ENCODE measurements at regions not wholly inside any gene's neighbourhood (a gene's known extent, or its start where the extent isn't known, plus 50 kb on each side); places are given as distances from the start of the nearest gene placed in this dataset.

DNA sequence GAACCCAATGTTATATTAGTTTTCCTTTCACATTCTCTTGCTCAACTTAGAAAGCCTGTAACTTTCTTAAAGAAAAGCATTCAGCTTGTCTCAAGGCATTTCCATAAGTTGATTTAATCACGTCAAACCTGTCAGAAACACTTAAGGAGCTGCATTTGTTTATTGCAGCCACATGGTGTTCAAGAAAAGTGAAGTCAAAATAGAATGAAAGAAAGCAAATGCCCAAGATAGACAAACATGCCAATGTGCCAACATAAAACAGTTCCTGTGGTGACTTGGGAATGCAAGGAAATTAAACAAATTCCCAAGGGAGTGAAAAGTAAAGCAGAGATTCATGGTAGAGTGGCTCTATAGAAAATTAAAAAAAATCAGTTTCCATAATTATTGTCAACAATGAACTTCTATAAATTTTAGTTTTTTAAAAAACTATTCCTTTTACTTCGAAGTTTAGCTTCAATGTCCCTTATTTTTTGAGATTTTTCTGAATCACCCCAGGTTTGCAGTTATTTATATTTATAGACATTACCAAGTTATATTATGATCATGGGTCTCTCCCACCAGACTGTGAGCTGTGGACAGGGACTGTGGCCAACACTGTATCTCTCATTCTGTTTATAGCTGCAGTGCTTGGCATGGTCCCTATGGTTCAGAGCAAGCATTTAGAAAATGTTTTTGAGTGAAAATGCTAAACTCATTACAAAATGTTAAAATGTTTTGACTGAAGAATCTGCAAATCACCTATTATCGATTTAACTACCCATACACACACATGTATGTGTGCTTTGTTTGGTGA, 887.4 kb downstream of the REEP3 start:
- no peak for ATAC-seq
- intact Hi-C loops (cut with DNase I, micrococcal nuclease): no loop called here

DNA sequence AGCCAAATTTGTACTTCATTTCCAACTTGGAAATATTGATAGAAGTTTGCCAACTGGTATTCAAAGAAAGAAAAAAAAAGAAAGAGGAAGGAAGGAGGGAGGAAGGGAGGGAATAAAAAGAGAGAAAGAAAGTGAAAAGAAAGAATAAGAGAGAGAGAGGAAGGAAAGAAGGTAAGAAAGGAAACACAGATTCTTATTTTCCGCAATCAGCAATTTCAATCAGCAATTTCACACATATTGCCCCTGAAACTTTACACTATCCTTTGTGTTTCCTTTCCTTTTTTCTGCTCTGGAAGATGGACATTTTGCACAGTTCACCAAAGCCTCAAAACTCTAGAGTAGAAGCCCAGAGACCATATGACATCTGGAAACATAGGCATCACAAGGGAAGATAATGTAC, 888.1 kb downstream of the REEP3 start:
- H3K4me1 ChIP-seq (ENCODE audit: low read depth): no peaks in the 10 kb centered on the region

More for the DNA sequence above, 887.4 kb downstream of the REEP3 start:
- DNase-seq: no peak
- no peaks in the 10 kb centered on the region for H3K9me3 ChIP-seq
- TF ChIP-seq, protein P1, sequence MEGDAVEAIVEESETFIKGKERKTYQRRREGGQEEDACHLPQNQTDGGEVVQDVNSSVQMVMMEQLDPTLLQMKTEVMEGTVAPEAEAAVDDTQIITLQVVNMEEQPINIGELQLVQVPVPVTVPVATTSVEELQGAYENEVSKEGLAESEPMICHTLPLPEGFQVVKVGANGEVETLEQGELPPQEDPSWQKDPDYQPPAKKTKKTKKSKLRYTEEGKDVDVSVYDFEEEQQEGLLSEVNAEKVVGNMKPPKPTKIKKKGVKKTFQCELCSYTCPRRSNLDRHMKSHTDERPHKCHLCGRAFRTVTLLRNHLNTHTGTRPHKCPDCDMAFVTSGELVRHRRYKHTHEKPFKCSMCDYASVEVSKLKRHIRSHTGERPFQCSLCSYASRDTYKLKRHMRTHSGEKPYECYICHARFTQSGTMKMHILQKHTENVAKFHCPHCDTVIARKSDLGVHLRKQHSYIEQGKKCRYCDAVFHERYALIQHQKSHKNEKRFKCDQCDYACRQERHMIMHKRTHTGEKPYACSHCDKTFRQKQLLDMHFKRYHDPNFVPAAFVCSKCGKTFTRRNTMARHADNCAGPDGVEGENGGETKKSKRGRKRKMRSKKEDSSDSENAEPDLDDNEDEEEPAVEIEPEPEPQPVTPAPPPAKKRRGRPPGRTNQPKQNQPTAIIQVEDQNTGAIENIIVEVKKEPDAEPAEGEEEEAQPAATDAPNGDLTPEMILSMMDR (IDR thresholded peaks at IDR 0.05): no peak
- no peaks in the 10 kb centered on the region for H3K36me3 ChIP-seq (ENCODE audit: low read depth)
- H3K4me3 ChIP-seq: no peak overlapping the region
- no peaks in the 10 kb centered on the region for H3K4me1 ChIP-seq (ENCODE audit: low read depth)

DNA sequence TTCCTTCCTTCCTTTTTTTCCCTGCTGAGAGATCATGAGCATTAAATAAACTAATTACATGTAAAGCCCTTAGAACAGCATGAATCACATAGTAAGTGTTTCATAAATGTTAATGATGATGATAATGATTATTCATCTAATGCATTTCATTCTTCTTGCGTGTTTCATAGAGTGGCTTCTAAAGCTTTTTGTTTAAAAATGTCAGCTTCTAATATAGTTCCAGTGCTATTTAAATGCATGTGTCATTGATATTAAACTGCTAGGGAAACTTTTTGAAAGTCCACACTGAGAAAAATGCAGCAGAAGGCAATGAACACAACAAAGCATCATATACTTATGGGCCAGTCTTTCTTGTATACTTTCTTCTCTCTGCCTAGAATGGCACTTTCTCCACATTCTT, 894.8 kb downstream of the REEP3 start:
- ATAC-seq (no peak), DNase-seq (no peak)
- TF ChIP-seq, protein P1 (IDR thresholded peaks at IDR 0.05): no peak
- no peaks in the 10 kb centered on the region for H3K36me3 ChIP-seq (ENCODE audit: low read depth)
- no peak overlapping the region for H3K4me3 ChIP-seq
- intact Hi-C loops (cut with DNase I, micrococcal nuclease): no loop called here
- no peaks in the 10 kb centered on the region for H3K9me3 ChIP-seq
- no peaks in the 10 kb centered on the region for H3K4me1 ChIP-seq (ENCODE audit: low read depth)

More for the DNA sequence above, 888.1 kb downstream of the REEP3 start:
- ATAC-seq (no peak), DNase-seq (no peak)
- intact Hi-C loops (cut with DNase I, micrococcal nuclease): no loop called here
- no peak overlapping the region for H3K4me3 ChIP-seq
- no peaks in the 10 kb centered on the region for H3K36me3 ChIP-seq (ENCODE audit: low read depth)
- H3K9me3 ChIP-seq: no peaks in the 10 kb centered on the region
- TF ChIP-seq, protein P1 (IDR thresholded peaks at IDR 0.05): no peak

DNA sequence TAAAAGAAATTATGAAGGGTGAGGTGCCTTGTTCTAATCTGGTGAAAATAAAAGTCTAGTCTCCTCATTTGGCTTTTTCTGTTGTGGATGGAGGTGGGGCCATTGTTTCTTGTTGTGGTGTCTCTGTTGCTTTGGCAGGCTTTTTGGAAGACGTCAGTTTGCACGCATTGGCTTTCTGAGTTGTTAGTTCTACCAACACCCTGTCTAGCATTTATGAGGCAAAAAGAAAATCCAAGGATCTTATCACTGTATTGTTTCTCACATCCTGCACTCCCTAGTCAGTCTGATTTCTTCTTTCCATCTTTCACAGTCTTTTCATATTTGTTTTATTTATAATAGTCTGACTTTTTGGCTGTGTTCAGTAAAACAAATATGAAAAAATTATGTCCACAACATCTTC, 898.3 kb downstream of the REEP3 start:
- ATAC-seq: no peak
- Histone ChIP-seq H3K4me3 (no peak overlapping the region), H3K9me3 (no peaks in the 10 kb centered on the region), H3K36me3 (ENCODE audit: low read depth) (no peaks in the 10 kb centered on the region), H3K4me1 (ENCODE audit: low read depth) (no peaks in the 10 kb centered on the region)
- no peak for DNase-seq
- TF ChIP-seq, protein P1 (IDR thresholded peaks at IDR 0.05): no peak
- intact Hi-C loops (cut with DNase I, micrococcal nuclease): no loop called here

DNA sequence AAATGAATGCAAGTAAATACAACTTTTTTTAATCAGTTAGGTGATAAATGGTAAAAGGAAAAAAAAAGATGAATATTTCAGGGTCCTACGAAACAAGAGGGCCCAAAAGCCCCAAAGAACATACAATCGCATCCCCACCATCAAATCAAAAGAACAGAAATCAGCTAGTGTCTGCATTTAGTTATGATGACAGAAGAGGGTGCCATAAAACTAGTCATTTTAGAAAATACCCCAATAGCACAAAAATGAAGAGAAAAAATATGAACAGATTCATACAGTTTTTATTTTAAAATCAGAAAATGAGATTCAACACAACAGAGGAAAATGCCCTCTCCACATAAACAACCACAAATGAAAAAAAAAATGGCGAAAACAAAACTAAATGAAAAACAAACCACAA, 905.5 kb downstream of the REEP3 start:
- intact Hi-C loops (cut with DNase I, micrococcal nuclease): no loop called here
- no peaks in the 10 kb centered on the region for H3K4me1 ChIP-seq (ENCODE audit: low read depth)
- no peaks in the 10 kb centered on the region for H3K36me3 ChIP-seq (ENCODE audit: low read depth)
- no peak for DNase-seq
- H3K9me3 ChIP-seq: no peaks in the 10 kb centered on the region
- no peak overlapping the region for H3K4me3 ChIP-seq
- ATAC-seq: no peak
- TF ChIP-seq, protein P1 (IDR thresholded peaks at IDR 0.05): no peak
